ENCODE measurements at regions not wholly inside any gene's neighbourhood (a gene's known extent, or its start where the extent isn't known, plus 50 kb on each side); places are given as distances from the start of the nearest gene placed in this dataset.
"Not testable (repeated sequence)": the region's sequence is repeated elsewhere in the genome, so short reads cannot be mapped to it uniquely, and the experiment has no call there.

GRCh38 chr10:53675177-53675576, 902.6 kb upstream of the MBL2 start:
- DNase-seq (ENCODE audit: low spot score) = no peak
- TF ChIP-seq, protein P1, sequence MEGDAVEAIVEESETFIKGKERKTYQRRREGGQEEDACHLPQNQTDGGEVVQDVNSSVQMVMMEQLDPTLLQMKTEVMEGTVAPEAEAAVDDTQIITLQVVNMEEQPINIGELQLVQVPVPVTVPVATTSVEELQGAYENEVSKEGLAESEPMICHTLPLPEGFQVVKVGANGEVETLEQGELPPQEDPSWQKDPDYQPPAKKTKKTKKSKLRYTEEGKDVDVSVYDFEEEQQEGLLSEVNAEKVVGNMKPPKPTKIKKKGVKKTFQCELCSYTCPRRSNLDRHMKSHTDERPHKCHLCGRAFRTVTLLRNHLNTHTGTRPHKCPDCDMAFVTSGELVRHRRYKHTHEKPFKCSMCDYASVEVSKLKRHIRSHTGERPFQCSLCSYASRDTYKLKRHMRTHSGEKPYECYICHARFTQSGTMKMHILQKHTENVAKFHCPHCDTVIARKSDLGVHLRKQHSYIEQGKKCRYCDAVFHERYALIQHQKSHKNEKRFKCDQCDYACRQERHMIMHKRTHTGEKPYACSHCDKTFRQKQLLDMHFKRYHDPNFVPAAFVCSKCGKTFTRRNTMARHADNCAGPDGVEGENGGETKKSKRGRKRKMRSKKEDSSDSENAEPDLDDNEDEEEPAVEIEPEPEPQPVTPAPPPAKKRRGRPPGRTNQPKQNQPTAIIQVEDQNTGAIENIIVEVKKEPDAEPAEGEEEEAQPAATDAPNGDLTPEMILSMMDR (IDR thresholded peaks at IDR 0.05; ENCODE audit: extremely low read depth, missing control alignments) = no peak

- no peak for DNase-seq (ENCODE audit: low spot score)
- TF ChIP-seq, protein P1 (IDR thresholded peaks at IDR 0.05; ENCODE audit: extremely low read depth, missing control alignments) = no peak
Measured at GRCh38 chr10:53667063-53667462, 894.5 kb upstream of the MBL2 start.

DNA sequence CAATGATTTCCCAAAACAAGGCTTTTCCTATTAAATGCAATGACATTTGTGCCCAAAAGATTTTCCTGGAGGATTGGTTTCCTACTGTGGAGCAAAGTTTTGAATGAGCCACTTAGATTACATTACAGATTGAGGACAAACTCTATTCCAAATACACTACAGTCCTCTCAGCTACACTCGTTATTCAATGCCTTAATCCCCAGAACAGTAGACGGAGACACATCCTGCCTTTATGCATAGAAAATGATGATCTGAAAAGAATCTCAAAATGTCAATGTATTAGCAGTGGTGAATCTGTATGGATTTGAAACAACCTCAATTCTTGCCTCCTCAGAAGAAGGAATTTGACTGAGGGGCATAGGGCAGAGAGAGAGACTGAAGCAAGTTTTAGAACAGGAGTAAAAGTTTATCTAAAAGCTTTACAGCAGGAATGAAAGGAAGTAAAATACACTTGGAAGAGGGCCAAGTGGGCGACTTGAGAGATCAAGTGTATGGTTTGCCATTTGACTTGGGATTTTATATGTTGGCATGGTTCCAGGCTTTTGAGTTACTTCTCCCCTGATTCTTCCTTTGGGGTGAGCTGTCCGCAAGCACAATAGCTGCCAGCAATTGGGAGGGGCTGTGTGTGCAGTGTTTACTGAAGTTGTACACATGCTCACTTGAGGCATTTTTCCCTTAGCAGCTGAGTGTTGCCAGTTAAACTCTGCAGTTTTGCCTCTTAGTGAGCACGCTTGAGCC, 891.9 kb upstream of the MBL2 start:
- no peak for DNase-seq (ENCODE audit: low spot score)
- TF ChIP-seq, protein P1 (IDR thresholded peaks at IDR 0.05; ENCODE audit: extremely low read depth, missing control alignments) = no peak

DNA sequence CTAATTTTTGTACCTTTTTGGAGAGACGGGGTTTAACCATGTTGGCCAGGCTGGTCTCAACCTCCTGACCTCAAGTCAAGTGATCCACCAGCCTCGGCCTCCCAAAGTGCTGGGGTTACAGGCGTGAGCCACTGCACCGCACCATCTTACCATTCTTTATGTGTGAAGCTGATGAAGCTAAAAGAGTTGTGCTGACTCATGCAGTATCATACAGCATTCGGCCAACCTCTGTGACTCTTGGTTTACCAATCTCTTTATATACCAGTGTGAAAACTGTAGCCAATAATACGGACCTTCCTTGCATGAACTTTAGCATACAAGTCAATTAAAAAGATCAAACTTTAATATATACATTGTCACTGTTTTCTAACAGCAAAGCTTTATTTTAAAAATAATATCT, 878.2 kb upstream of the MBL2 start:
- TF ChIP-seq, protein P1 (IDR thresholded peaks at IDR 0.05; ENCODE audit: extremely low read depth, missing control alignments) = no peak
- DNase-seq (ENCODE audit: low spot score) = no peak

GRCh38 chr10:53647221-53647620, 874.6 kb upstream of the MBL2 start:
- DNase-seq (ENCODE audit: low spot score) = not testable (repeated sequence)

DNA sequence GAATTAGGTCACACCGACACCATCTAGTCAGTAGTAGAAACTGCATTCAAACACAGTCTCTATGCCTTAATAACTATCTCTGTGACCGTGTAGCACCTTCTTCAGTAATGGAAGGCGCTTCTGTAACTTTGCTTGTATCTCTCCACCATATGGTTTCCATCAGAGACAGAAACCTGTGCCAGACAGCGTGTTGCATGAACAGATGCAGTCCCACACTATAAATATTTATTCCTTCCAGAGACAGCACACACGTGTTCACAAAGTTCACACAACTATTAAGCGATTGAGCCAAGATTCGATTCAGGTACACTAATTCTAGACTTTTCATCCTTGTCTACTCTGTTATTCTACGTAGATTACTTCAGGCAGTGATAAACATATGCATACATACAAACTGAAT, 873.9 kb upstream of the MBL2 start:
- no peak for DNase-seq (ENCODE audit: low spot score)
- TF ChIP-seq, protein P1 (IDR thresholded peaks at IDR 0.05; ENCODE audit: extremely low read depth, missing control alignments) = no peak

DNA sequence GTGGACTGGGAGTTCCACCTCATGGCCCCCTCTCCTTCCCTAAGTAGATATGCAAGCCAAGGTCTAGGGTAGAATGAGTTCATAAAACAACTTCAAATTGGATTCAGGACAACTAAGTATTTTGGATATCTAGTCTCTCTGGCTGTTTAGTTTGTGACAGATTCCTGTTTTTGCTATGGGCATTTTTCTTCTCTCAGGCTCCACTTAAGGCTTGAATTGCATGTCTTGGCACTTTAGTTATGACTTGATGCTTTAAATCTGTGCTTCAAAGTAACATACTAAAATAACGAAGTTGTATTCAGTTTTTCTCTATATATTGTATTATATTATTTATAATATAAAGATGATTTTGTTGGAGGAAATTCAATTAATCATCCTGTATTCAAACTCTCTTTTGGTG, 873.4 kb upstream of the MBL2 start:
- no peak for DNase-seq (ENCODE audit: low spot score)
- TF ChIP-seq, protein P1 (IDR thresholded peaks at IDR 0.05; ENCODE audit: extremely low read depth, missing control alignments) = no peak

DNA sequence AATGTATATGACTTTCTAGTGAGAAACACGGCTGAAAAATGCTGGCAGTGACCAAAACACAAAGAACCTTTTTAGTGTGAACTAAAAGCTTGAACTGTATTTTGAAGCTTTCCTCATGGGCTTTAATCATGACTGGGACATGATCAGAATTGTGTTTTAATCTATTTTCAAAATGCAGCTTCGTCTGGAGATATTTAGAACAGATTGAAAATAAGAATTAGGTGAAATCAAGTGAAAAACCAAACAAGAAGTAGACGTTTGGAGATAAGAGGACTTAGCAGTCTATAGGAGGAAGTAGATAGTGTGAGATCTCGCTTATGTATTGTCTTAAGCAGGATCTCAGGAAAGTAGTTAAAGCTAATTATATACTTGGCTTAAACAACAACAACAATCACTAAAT, 865.4 kb upstream of the MBL2 start:
- DNase-seq (ENCODE audit: low spot score) = no peak

More for the DNA sequence above, 865.4 kb upstream of the MBL2 start:
- TF ChIP-seq, protein P1 (IDR thresholded peaks at IDR 0.05; ENCODE audit: extremely low read depth, missing control alignments) = no peak
